CD4-positive, CD25-positive, alpha-beta regulatory T cell (primary cell): ENCODE measurements at regions not wholly inside any gene's neighbourhood (a gene's known extent, or its start where the extent isn't known, plus 50 kb on each side); places are given as distances from the start of the nearest gene placed in this dataset.
A peak's percentile ranks its signal among the peaks of the same experiment; 100 is the strongest.
"Not testable (repeated sequence)": the region's sequence is repeated elsewhere in the genome, so short reads cannot be mapped to it uniquely, and the experiment has no call there.

Experiments
- ATAC-seq, 2 donors: fragments of 150-1000 bp; cut with Tn5 transposase; one replicate each; pipeline ENCODE4 v1.10.0; 2021; ENCODE audit warnings: low read depth in 2 of 2, moderate number of reproducible peaks in 2 of 2, moderate library complexity in 1 of 2
- DNase-seq, 3 donors: peaks; one replicate each; pipeline versions ENCODE4 v3.0.0 to v3.0.0-alpha.2; 2012 to 2022; ENCODE audit warnings: mixed read lengths in 1 of 3
- H3K27ac ChIP-seq: one replicate; pipeline ENCODE4 v1.7.0; 2013; ENCODE audit warnings: mild to moderate bottlenecking, low read length; ENCODE audit not compliant: insufficient read depth, poor library complexity, severe bottlenecking
- H3K27me3 ChIP-seq: one replicate; pipeline ENCODE4 v1.7.0; 2013; ENCODE audit warnings: low read length; ENCODE audit not compliant: control insufficient read depth, insufficient read depth
- H3K36me3 ChIP-seq: one replicate; pipeline ENCODE4 v1.7.0; 2013; ENCODE audit warnings: mild to moderate bottlenecking, low read length, moderate library complexity; ENCODE audit not compliant: control insufficient read depth, insufficient read depth
- H3K4me1 ChIP-seq: 2 replicates; pipeline ENCODE4 v1.7.0; 2013; ENCODE audit warnings: mild to moderate bottlenecking, low read length; ENCODE audit not compliant: insufficient read depth, control insufficient read depth, poor library complexity, severe bottlenecking
- H3K4me3 ChIP-seq: one replicate; pipeline ENCODE4 v1.7.0; 2013; ENCODE audit warnings: low read depth, mild to moderate bottlenecking, low read length, moderate library complexity
- H3K9me3 ChIP-seq, 2 experiments: 1 replicate in 1 of 2; 2 replicates in 1 of 2; pipeline ENCODE4 v1.7.0; 2013; ENCODE audit warnings: low read length in 2 of 2, mild to moderate bottlenecking in 1 of 2, moderate library complexity in 1 of 2; ENCODE audit not compliant: control insufficient read depth in 2 of 2
- H3K27ac Mint-ChIP-seq, 3 donors: one replicate each; pipeline ENCODE4 v1.8.0; 2020 to 2022; ENCODE audit warnings: mild to moderate bottlenecking in 3 of 3, mixed read lengths in 3 of 3, moderate library complexity in 2 of 3
- H3K27me3 Mint-ChIP-seq: one replicate; pipeline ENCODE4 v1.8.0; 2022; ENCODE audit warnings: mild to moderate bottlenecking, mixed read lengths
- H3K36me3 Mint-ChIP-seq: one replicate; pipeline ENCODE4 v1.8.0; 2020; ENCODE audit warnings: mixed read lengths
- H3K4me1 Mint-ChIP-seq, 4 donors: one replicate each; pipeline ENCODE4 v1.8.0; 2020 to 2022; ENCODE audit warnings: mixed read lengths in 4 of 4, mild to moderate bottlenecking in 1 of 4
- H3K4me3 Mint-ChIP-seq, 4 donors: one replicate each; pipeline ENCODE4 v1.8.0; 2020 to 2022; ENCODE audit warnings: mild to moderate bottlenecking in 4 of 4, mixed read lengths in 4 of 4, moderate library complexity in 3 of 4
- H3K9me3 Mint-ChIP-seq, 7 donors: one replicate each; pipeline ENCODE4 v1.8.0; 2020 to 2022; ENCODE audit warnings: mixed read lengths in 7 of 7, mild to moderate bottlenecking in 3 of 7, moderate library complexity in 2 of 7

- Mint-ChIP-seq H3K27me3 (no peaks in the 10 kb centered on the region), H3K4me3 (peak overlapping the region; percentile 11 to 91 (median 87)), H3K27ac (peak overlapping the region; percentile 49 to 95 (median 81)), H3K36me3 (peaks cover 7% of the 10 kb centered on the region), H3K4me1 (peaks cover 20 to 80% (median 49%) of the 10 kb centered on the region in 4 donors), H3K9me3 (no peaks in the 10 kb centered on the region)
- peaks cover 65% of the 10 kb centered on the region for H3K4me1 ChIP-seq
- ATAC-seq: no peak
- no peaks in the 10 kb centered on the region for H3K36me3 ChIP-seq
- H3K27ac ChIP-seq: peak overlapping the region; percentile 18
- no peaks in the 10 kb centered on the region for H3K9me3 ChIP-seq
- no peaks in the 10 kb centered on the region for H3K27me3 ChIP-seq
- no peak for DNase-seq
- peak overlapping the region; percentile 22 for H3K4me3 ChIP-seq
These were observed 51.3 kb upstream of the SUB1 start for GRCh38 chr5:32534041-32534440.

GRCh38 chr5:32531885-32532520, 53.4 kb upstream of the SUB1 start:
- Histone ChIP-seq H3K4me3 (peak overlapping the region; percentile 94), H3K4me1 (peaks cover 47% of the 10 kb centered on the region), H3K9me3 (no peaks in the 10 kb centered on the region), H3K36me3 (no peaks in the 10 kb centered on the region), H3K27me3 (no peaks in the 10 kb centered on the region), H3K27ac (peak overlapping the region; percentile 94)
- H3K27ac Mint-ChIP-seq: peak overlapping the region; percentile 74 to 95 (median 95)
- no peaks in the 10 kb centered on the region for H3K27me3 Mint-ChIP-seq
- H3K36me3 Mint-ChIP-seq: peaks cover 4% of the 10 kb centered on the region
- peak overlapping the region; percentile 89 to 94 (median 90) for H3K4me3 Mint-ChIP-seq
- ATAC-seq: peak; percentile 78 to 82
- no peaks in the 10 kb centered on the region for H3K9me3 Mint-ChIP-seq
- H3K4me1 Mint-ChIP-seq: peaks cover 9 to 60% (median 32%) of the 10 kb centered on the region in 4 donors
- peak; percentile 27 to 57 (median 56) for DNase-seq

GRCh38 chr5:32527321-32527720, 58.0 kb upstream of the SUB1 start:
- H3K4me1 Mint-ChIP-seq: peaks cover 0 to 32% (median 17%) of the 10 kb centered on the region in 4 donors
- H3K36me3 Mint-ChIP-seq: not testable (repeated sequence)

GRCh38 chr5:32526810-32527209, 58.5 kb upstream of the SUB1 start:
- H3K27me3 Mint-ChIP-seq: no peaks in the 10 kb centered on the region
- no peaks in the 10 kb centered on the region for H3K9me3 Mint-ChIP-seq
- peak overlapping the region in 1 of 4 donors; percentile 73 for H3K4me3 Mint-ChIP-seq
- Histone ChIP-seq H3K36me3 (no peaks in the 10 kb centered on the region), H3K9me3 (no peaks in the 10 kb centered on the region), H3K27me3 (no peaks in the 10 kb centered on the region), H3K27ac (no peak overlapping the region), H3K4me1 (peaks cover 13% of the 10 kb centered on the region), H3K4me3 (no peak overlapping the region)
- DNase-seq: no peak
- H3K36me3 Mint-ChIP-seq: no peaks in the 10 kb centered on the region
- no peak for ATAC-seq
- peaks cover 0 to 28% (median 14%) of the 10 kb centered on the region in 4 donors for H3K4me1 Mint-ChIP-seq
- peak overlapping the region in 1 of 3 donors; percentile 27 for H3K27ac Mint-ChIP-seq

More at GRCh38 chr5:32527321-32527720, 58.0 kb upstream of the SUB1 start:
- not testable (repeated sequence) for H3K9me3 Mint-ChIP-seq, H3K9me3 ChIP-seq, H3K36me3 ChIP-seq, ATAC-seq, H3K4me3 Mint-ChIP-seq, H3K27me3 Mint-ChIP-seq, H3K27ac ChIP-seq, H3K27me3 ChIP-seq, H3K4me3 ChIP-seq, DNase-seq
- peak overlapping the region in 1 of 3 donors; percentile 16 for H3K27ac Mint-ChIP-seq
- H3K4me1 ChIP-seq: peaks cover 18% of the 10 kb centered on the region

- Histone ChIP-seq H3K27ac (no peak overlapping the region), H3K4me3 (no peak overlapping the region), H3K4me1 (no peaks in the 10 kb centered on the region), H3K27me3 (no peaks in the 10 kb centered on the region), H3K36me3 (no peaks in the 10 kb centered on the region), H3K9me3 (no peaks in the 10 kb centered on the region)
- Mint-ChIP-seq H3K27ac (peak overlapping the region in 2 of 3 donors; percentile 29 to 52), H3K9me3 (no peaks in the 10 kb centered on the region), H3K36me3 (no peaks in the 10 kb centered on the region), H3K4me3 (no peak overlapping the region), H3K4me1 (peaks cover 0 to 14% (median 8%) of the 10 kb centered on the region in 4 donors), H3K27me3 (no peaks in the 10 kb centered on the region)
- DNase-seq: no peak
- ATAC-seq: no peak
These were observed 61.7 kb upstream of the SUB1 start for GRCh38 chr5:32523625-32524024.

GRCh38 chr5:32522429-32523143, 62.8 kb upstream of the SUB1 start:
- Histone ChIP-seq H3K4me3 (no peak overlapping the region), H3K9me3 (no peaks in the 10 kb centered on the region), H3K4me1 (no peaks in the 10 kb centered on the region), H3K36me3 (no peaks in the 10 kb centered on the region), H3K27me3 (no peaks in the 10 kb centered on the region), H3K27ac (no peak overlapping the region)
- Mint-ChIP-seq H3K4me3 (no peak overlapping the region), H3K36me3 (no peaks in the 10 kb centered on the region), H3K27ac (peak overlapping the region in 1 of 3 donors; percentile 50), H3K4me1 (peaks cover 0 to 14% (median 8%) of the 10 kb centered on the region in 4 donors), H3K27me3 (no peaks in the 10 kb centered on the region), H3K9me3 (no peaks in the 10 kb centered on the region)
- ATAC-seq: peak; percentile 43 to 52
- DNase-seq: peak in 1 of 3 donors; percentile 14

- Histone ChIP-seq H3K4me1 (no peaks in the 10 kb centered on the region), H3K9me3 (no peaks in the 10 kb centered on the region), H3K36me3 (no peaks in the 10 kb centered on the region), H3K27me3 (peaks cover 3% of the 10 kb centered on the region), H3K4me3 (no peak overlapping the region), H3K27ac (no peak overlapping the region)
- Mint-ChIP-seq H3K36me3 (no peaks in the 10 kb centered on the region), H3K27me3 (no peaks in the 10 kb centered on the region), H3K9me3 (no peaks in the 10 kb centered on the region), H3K27ac (peak overlapping the region in 1 of 3 donors; percentile 44), H3K4me1 (peaks cover 0 to 14% (median 8%) of the 10 kb centered on the region in 4 donors), H3K4me3 (no peak overlapping the region)
- DNase-seq (no peak), ATAC-seq (no peak)
These were observed 63.9 kb upstream of the SUB1 start for GRCh38 chr5:32521481-32521880.
